Hepatocyte (in vitro differentiated cells): ENCODE measurements at regions not wholly inside any gene's neighbourhood (a gene's known extent, or its start where the extent isn't known, plus 50 kb on each side); places are given as distances from the start of the nearest gene placed in this dataset.

ENCODE experiments used
- DNase-seq: peaks from one replicate; pipeline ENCODE4 v3.0.0-alpha.2; 2016; ENCODE audit warnings: low spot score
- H2AFZ ChIP-seq: fragments of 200-600 bp; sonication (generic); 2 replicates; pipeline ENCODE4 v1.6.0; 2016; ENCODE audit warnings: antibody characterized with exemption, mild to moderate bottlenecking
- H3K27ac ChIP-seq: fragments of 200-600 bp; sonication (generic); 2 replicates; pipeline ENCODE4 v1.5.1; 2016; ENCODE audit warnings: mild to moderate bottlenecking
- H3K27me3 ChIP-seq: fragments of 200-600 bp; sonication (generic); 2 replicates; pipeline ENCODE4 v1.6.1; 2016
- H3K36me3 ChIP-seq: fragments of 200-600 bp; sonication (generic); replicated peaks from 2 replicates; pipeline ENCODE4 v1.5.1; 2016; ENCODE audit warnings: low read depth; ENCODE audit not compliant: insufficient read depth
- H3K4me1 ChIP-seq: fragments of 200-600 bp; sonication (generic); 2 replicates; pipeline ENCODE4 v1.5.1; 2016; ENCODE audit warnings: mild to moderate bottlenecking, moderate library complexity; ENCODE audit not compliant: insufficient read depth
- H3K4me2 ChIP-seq: fragments of 200-600 bp; sonication (generic); 2 replicates; pipeline ENCODE4 v1.6.0; 2016
- H3K4me3 ChIP-seq: fragments of 200-600 bp; sonication (generic); 2 replicates; pipeline ENCODE4 v1.5.1; 2016; ENCODE audit warnings: mild to moderate bottlenecking
- H3K79me2 ChIP-seq: fragments of 200-600 bp; sonication (generic); 2 replicates; pipeline ENCODE4 v1.6.0; 2017; ENCODE audit warnings: mild to moderate bottlenecking
- H3K9me2 ChIP-seq: fragments of 200-600 bp; sonication (generic); replicated peaks from 2 replicates; pipeline ENCODE4 v1.6.0; 2017; ENCODE audit warnings: mild to moderate bottlenecking; ENCODE audit not compliant: insufficient read depth
- H3K9me3 ChIP-seq: fragments of 200-600 bp; sonication (generic); 2 replicates; pipeline ENCODE4 v1.5.1; 2016; ENCODE audit warnings: low read depth, mild to moderate bottlenecking
- H4K20me1 ChIP-seq: fragments of 200-600 bp; sonication (generic); 2 replicates; pipeline ENCODE4 v1.6.0; 2016; ENCODE audit warnings: mild to moderate bottlenecking; ENCODE audit not compliant: insufficient read depth, poor library complexity, severe bottlenecking
- EZH2 ChIP-seq: fragments of 200-600 bp; sonication (generic); IDR thresholded peaks from 2 replicates; pipeline ENCODE4 v1.6.1; 2016; ENCODE audit warnings: antibody characterized with exemption, mild to moderate bottlenecking, borderline replicate concordance
- EZH2phosphoT487 ChIP-seq: fragments of 200-600 bp; sonication (generic); IDR thresholded peaks from one replicate; pipeline ENCODE4 v1.6.1; 2018; ENCODE audit warnings: antibody characterized with exemption, mild to moderate bottlenecking, low read depth, moderate library complexity; ENCODE audit not compliant: unreplicated experiment, severe bottlenecking
- WGBS: methylation state at CpG from one replicate; pipeline ENCODE4 v1.1.6; 2016; ENCODE audit warnings: low lambda C conversion rate; ENCODE audit errors: missing lambda C conversion rate; 5-methylcytosine and 5-hydroxymethylcytosine counted together
- TF ChIP-seq, protein P1 (sequence below): fragments of 200-600 bp; sonication (generic); IDR thresholded peaks from 2 replicates; pipeline ENCODE4 v1.5.1; 2016; ENCODE audit warnings: antibody characterized with exemption, mild to moderate bottlenecking; ENCODE audit not compliant: poor library complexity

DNA sequence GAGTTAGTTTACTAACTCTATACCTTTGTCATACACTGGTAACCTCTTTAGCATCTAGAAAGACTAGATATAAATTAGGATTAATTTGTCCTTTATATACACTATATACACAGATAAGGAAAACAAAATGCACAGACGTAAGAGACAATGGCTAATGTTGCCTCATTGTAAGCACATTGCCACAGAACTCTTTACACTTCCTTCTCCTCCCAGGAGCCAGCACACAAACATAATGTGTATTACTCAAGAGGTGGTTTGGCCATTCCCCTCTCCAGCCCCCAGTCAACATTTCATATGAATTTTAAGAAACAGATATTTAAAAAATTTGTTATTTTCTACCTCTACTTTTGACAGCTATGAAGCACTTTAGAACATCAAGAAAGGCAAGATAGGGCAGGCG lies 131.4 kb upstream of the OR4E1 start:
- Histone ChIP-seq H3K4me2 (no peak overlapping the region), H3K27me3 (no peaks in the 10 kb centered on the region), H3K4me1 (no peaks in the 10 kb centered on the region), H3K36me3 (no peaks in the 10 kb centered on the region), H2AFZ (no peak overlapping the region), H3K9me2 (no peaks in the 10 kb centered on the region), H3K4me3 (no peak overlapping the region), H3K9me3 (no peaks in the 10 kb centered on the region), H4K20me1 (no peaks in the 10 kb centered on the region), H3K79me2 (no peaks in the 10 kb centered on the region), H3K27ac (no peak overlapping the region)
- WGBS: 84% methylated on average over 2 of the region's 2 CpGs
- TF ChIP-seq, protein P1, sequence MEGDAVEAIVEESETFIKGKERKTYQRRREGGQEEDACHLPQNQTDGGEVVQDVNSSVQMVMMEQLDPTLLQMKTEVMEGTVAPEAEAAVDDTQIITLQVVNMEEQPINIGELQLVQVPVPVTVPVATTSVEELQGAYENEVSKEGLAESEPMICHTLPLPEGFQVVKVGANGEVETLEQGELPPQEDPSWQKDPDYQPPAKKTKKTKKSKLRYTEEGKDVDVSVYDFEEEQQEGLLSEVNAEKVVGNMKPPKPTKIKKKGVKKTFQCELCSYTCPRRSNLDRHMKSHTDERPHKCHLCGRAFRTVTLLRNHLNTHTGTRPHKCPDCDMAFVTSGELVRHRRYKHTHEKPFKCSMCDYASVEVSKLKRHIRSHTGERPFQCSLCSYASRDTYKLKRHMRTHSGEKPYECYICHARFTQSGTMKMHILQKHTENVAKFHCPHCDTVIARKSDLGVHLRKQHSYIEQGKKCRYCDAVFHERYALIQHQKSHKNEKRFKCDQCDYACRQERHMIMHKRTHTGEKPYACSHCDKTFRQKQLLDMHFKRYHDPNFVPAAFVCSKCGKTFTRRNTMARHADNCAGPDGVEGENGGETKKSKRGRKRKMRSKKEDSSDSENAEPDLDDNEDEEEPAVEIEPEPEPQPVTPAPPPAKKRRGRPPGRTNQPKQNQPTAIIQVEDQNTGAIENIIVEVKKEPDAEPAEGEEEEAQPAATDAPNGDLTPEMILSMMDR: no peak
- TF ChIP-seq EZH2 (no peak), EZH2phosphoT487 (no peak)
- DNase-seq: no peak

DNA sequence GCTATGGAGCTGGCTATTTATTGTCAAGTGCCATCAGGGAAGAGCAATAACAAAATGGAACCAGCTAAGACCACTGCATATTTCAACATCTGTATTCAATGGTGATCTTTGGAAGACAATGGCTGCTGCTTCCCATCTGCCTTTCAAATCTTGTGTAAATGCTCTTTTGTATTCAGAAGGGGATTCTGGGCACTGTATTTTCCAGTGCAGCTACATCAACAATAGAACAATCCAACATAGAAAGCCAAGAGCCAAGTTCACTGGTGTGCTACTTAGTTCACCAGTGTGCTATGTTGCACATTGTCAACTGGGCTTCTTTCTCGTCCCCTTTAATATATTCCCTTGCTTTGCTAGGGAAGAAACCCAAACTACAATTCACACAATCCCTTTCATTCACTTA lies 128.8 kb upstream of the OR4E1 start:
- no peaks in the 10 kb centered on the region for H4K20me1 ChIP-seq
- no peaks in the 10 kb centered on the region for H3K79me2 ChIP-seq
- no peaks in the 10 kb centered on the region for H3K4me1 ChIP-seq
- no peaks in the 10 kb centered on the region for H3K9me2 ChIP-seq
- WGBS: 84% methylated on average over 1 of the region's 1 CpG
- H3K9me3 ChIP-seq: no peaks in the 10 kb centered on the region
- no peak overlapping the region for H3K27ac ChIP-seq
- H2AFZ ChIP-seq: no peak overlapping the region
- H3K4me3 ChIP-seq: no peak overlapping the region
- no peak overlapping the region for H3K4me2 ChIP-seq
- H3K27me3 ChIP-seq: no peaks in the 10 kb centered on the region
- no peak for DNase-seq
- TF ChIP-seq, protein P1: no peak
- TF ChIP-seq EZH2phosphoT487 (no peak), EZH2 (no peak)
- no peaks in the 10 kb centered on the region for H3K36me3 ChIP-seq

DNA sequence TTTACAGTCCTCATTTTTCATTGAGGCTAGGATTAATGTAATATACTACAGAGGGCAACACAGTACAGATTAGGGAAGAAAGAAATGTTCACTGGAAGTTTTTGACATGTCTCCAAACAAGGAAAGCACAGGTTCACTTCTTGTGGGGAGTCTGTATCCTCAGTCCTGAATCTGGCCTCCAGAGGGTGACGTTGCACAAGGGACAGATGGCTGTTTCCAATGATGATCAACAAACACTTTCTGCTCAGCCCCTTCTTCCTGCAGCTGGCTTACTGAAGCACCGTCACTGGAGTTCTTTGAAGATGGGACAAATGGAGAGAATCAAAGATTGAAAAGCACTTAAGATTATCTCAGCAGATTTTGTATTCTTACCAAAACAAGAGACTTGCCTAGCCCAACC lies 123.3 kb upstream of the OR4E1 start:
- H3K9me3 ChIP-seq: no peaks in the 10 kb centered on the region
- no peak for TF ChIP-seq EZH2phosphoT487
- no peak for TF ChIP-seq EZH2
- TF ChIP-seq, protein P1: no peak

DNA sequence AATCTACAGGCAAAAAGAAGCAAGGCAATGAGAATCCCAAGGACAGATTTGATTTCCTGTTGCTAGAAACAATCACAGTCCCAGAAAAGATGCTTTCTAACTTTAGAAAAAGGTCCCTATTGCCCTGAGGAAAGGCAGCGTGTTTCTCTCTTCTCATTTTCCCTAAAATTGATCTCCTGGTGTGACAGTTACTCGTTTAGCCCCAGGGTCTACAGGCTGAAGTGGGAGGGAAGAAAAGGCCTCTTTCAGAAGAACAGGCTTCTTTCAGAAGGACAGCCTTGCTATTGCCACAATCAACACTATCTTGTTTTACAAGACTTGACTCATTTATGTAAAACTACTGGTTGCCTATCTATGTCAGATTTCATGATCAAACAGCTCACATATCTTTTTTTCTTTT lies 121.8 kb upstream of the OR4E1 start:
- H3K27me3 ChIP-seq: no peaks in the 10 kb centered on the region
- H3K9me2 ChIP-seq: no peaks in the 10 kb centered on the region
- no peaks in the 10 kb centered on the region for H3K79me2 ChIP-seq
- H2AFZ ChIP-seq: no peak overlapping the region
- no peaks in the 10 kb centered on the region for H3K36me3 ChIP-seq
- WGBS: 60% methylated on average over 2 of the region's 2 CpGs
- DNase-seq: no peak
- no peak overlapping the region for H3K27ac ChIP-seq
- H3K9me3 ChIP-seq: no peaks in the 10 kb centered on the region
- TF ChIP-seq, protein P1: no peak
- TF ChIP-seq EZH2 (no peak), EZH2phosphoT487 (no peak)
- no peaks in the 10 kb centered on the region for H4K20me1 ChIP-seq
- H3K4me1 ChIP-seq: no peaks in the 10 kb centered on the region
- no peak overlapping the region for H3K4me2 ChIP-seq
- no peak overlapping the region for H3K4me3 ChIP-seq

More for the DNA sequence above, 123.3 kb upstream of the OR4E1 start:
- Histone ChIP-seq H3K4me3 (no peak overlapping the region), H3K27me3 (no peaks in the 10 kb centered on the region), H3K36me3 (no peaks in the 10 kb centered on the region), H3K79me2 (no peaks in the 10 kb centered on the region), H3K4me2 (no peak overlapping the region), H4K20me1 (no peaks in the 10 kb centered on the region), H2AFZ (no peak overlapping the region), H3K4me1 (no peaks in the 10 kb centered on the region), H3K27ac (no peak overlapping the region), H3K9me2 (no peaks in the 10 kb centered on the region)
- WGBS: 63% methylated on average over 2 of the region's 2 CpGs
- DNase-seq: no peak
